ENCODE measurements at regions not wholly inside any gene's neighbourhood (a gene's known extent, or its start where the extent isn't known, plus 50 kb on each side); places are given as distances from the start of the nearest gene placed in this dataset.
"Not testable (repeated sequence)": the region's sequence is repeated elsewhere in the genome, so short reads cannot be mapped to it uniquely, and the experiment has no call there.

DNA sequence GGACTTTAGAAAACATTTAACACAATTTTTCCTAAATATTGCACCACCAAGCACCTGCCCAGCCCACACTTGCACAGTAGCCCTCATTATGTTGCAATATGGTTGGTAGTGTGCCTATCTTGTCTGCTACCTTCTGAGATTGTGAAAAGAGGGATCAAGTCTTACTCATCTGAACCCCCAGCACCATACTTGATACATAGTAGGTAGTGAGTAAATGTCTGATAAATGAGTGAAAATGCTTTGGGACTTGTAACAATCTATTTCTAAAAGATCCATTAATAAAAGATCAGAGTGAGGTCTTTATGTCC lies 118.4 kb upstream of the MED14 start:
- H3K36me3 Mint-ChIP-seq = no peaks in the 10 kb centered on the region
- no peaks in the 10 kb centered on the region for H3K27me3 Mint-ChIP-seq
- TF ChIP-seq, protein P1, sequence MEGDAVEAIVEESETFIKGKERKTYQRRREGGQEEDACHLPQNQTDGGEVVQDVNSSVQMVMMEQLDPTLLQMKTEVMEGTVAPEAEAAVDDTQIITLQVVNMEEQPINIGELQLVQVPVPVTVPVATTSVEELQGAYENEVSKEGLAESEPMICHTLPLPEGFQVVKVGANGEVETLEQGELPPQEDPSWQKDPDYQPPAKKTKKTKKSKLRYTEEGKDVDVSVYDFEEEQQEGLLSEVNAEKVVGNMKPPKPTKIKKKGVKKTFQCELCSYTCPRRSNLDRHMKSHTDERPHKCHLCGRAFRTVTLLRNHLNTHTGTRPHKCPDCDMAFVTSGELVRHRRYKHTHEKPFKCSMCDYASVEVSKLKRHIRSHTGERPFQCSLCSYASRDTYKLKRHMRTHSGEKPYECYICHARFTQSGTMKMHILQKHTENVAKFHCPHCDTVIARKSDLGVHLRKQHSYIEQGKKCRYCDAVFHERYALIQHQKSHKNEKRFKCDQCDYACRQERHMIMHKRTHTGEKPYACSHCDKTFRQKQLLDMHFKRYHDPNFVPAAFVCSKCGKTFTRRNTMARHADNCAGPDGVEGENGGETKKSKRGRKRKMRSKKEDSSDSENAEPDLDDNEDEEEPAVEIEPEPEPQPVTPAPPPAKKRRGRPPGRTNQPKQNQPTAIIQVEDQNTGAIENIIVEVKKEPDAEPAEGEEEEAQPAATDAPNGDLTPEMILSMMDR (conservative IDR thresholded peaks at IDR 0.05) = no peak
- DNase-seq (ENCODE audit: extremely low spot score, unreplicated experiment) = no peak
- no peaks in the 10 kb centered on the region for H3K4me1 Mint-ChIP-seq (ENCODE audit: unreplicated experiment)
- H3K9me3 Mint-ChIP-seq = no peaks in the 10 kb centered on the region
- H3K4me3 Mint-ChIP-seq = no peak overlapping the region
- no peak overlapping the region for H3K27ac Mint-ChIP-seq

DNA sequence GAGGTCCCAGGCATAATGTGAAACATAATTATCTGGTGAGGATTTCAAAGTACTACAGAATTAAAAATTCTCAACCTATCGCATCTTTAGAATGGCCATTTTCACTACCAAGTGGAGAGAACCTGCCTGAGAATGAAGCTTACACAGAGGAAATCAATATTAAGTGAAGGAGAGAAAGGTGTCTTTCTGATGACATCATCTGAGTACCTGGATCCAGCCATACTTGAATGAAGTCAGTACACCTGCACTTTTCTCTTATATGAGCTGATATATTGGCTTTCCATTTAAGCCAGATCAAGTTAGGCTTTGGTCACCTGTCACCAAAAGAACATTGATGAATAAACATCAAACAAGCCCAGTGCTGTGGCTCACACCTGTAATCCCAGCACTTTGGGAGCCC lies 118.9 kb upstream of the MED14 start:
- no peak for DNase-seq (ENCODE audit: extremely low spot score, unreplicated experiment)
- Mint-ChIP-seq H3K27me3 (no peaks in the 10 kb centered on the region), H3K9me3 (no peaks in the 10 kb centered on the region), H3K4me1 (ENCODE audit: unreplicated experiment) (no peaks in the 10 kb centered on the region), H3K4me3 (no peak overlapping the region), H3K36me3 (no peaks in the 10 kb centered on the region), H3K27ac (no peak overlapping the region)
- TF ChIP-seq, protein P1 (conservative IDR thresholded peaks at IDR 0.05) = no peak

DNA sequence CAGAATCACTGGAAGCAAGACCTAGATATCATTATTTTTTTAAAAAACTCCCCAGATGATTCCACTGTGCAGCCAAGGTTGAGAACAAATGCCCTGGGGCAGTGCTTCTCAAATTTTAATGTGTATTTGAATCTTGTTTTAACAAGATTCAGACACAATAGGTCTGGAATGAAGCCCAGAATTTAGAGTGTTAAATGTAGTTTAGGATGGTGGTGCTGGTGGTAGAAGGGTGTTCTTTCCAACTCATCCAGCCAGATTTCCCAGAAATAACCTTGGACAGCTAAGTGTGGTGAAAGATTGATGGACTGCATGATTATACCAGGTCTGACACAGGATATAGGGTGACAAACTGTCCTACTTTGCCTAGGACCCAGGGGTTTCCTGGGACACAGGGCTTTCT lies 120.1 kb upstream of the MED14 start:
- Mint-ChIP-seq H3K36me3 (no peaks in the 10 kb centered on the region), H3K4me3 (no peak overlapping the region), H3K27me3 (no peaks in the 10 kb centered on the region), H3K4me1 (ENCODE audit: unreplicated experiment) (no peaks in the 10 kb centered on the region), H3K27ac (no peak overlapping the region), H3K9me3 (peaks cover 1% of the 10 kb centered on the region)
- DNase-seq (ENCODE audit: extremely low spot score, unreplicated experiment) = no peak
- TF ChIP-seq, protein P1 (conservative IDR thresholded peaks at IDR 0.05) = no peak

DNA sequence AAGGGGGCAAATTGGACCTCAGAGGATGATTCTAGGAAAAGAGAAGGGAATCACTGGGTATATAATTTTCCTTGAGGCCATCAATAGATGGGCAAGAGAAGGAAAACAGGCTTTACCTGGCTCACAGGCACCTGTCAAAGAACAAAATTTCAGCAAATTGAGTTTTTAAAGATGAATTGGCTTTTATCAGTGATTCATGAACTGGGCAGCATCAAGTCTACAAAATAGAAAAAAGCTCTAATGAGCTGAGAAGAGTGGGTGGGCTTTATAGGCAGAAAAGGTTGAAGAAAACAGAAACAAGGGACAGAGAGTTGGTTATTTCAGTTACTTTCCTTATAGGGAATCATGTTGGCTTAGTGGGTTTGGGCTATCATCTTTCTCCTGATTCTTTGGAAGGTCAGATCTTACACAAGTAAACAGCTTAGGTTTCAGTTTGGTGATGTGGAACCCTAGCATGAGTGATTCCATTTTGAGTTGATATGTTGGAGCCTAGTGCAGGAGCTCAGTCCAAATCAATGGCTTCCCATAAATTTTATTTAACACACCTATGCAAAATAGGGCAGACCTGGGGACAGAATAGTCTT lies 120.7 kb upstream of the MED14 start:
- no peaks in the 10 kb centered on the region for H3K4me1 Mint-ChIP-seq (ENCODE audit: unreplicated experiment)
- H3K36me3 Mint-ChIP-seq = no peaks in the 10 kb centered on the region
- peaks cover 5% of the 10 kb centered on the region for H3K9me3 Mint-ChIP-seq
- no peak overlapping the region for H3K4me3 Mint-ChIP-seq
- no peaks in the 10 kb centered on the region for H3K27me3 Mint-ChIP-seq
- H3K27ac Mint-ChIP-seq = no peak overlapping the region
- TF ChIP-seq, protein P1 (conservative IDR thresholded peaks at IDR 0.05) = no peak
- no peak for DNase-seq (ENCODE audit: extremely low spot score, unreplicated experiment)

DNA sequence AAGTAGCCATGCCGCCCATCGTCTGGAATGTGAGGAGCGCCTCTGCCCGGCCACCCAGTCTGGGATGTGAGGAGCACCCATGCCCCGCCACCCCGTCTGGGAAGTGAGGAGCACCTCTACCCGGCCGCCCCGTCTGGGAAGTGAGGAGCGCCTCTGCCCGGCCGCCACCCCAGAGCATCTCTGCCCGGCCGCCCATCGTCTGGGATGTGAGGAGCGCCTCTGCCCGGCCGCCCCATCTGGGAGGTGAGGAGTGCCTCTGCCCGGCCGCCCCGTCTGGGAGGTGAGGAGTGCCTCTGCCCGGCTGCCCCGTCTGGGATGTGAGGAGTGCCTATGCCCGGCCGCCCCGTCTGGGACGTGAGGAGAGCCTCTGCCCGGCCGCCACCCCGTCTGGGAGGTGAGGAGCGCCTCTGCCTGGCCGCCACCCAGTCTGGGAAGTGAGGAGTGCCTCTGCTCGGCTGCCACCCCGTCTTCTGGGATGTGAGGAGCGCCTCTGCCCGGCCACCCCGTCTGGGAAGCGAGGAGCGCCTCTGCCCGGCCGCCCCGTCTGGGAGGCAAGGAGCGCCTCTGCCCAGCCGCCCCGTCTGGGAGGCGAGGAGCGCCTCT lies 126.7 kb upstream of the MED14 start:
- H3K27ac Mint-ChIP-seq, H3K36me3 Mint-ChIP-seq, H3K9me3 Mint-ChIP-seq: not testable (repeated sequence)

DNA sequence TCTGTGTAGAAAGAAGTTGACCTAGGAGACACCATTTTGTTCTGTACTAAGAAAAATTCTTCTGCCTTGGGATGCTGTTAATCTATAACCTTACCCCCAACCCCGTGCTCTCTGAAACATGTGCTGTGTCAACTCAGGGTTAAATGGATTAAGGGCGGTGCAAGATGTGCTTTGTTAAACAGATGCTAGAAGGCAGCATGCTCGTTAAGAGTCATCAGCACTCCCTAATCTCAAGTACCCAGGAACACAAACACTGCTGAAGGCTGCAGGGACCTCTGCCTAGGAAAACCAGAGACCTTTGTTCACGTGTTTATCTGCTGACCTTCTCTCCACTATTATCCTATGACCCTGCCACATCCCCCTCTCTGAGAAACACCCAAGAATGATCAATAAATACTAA lies 127.9 kb upstream of the MED14 start:
- H3K9me3 Mint-ChIP-seq; H3K4me3 Mint-ChIP-seq; H3K27me3 Mint-ChIP-seq; H3K27ac Mint-ChIP-seq; DNase-seq (ENCODE audit: extremely low spot score, unreplicated experiment); H3K36me3 Mint-ChIP-seq; H3K4me1 Mint-ChIP-seq (ENCODE audit: unreplicated experiment): not testable (repeated sequence)

More for the DNA sequence above, 126.7 kb upstream of the MED14 start:
- not testable (repeated sequence) for DNase-seq (ENCODE audit: extremely low spot score, unreplicated experiment); H3K4me3 Mint-ChIP-seq; H3K27me3 Mint-ChIP-seq; H3K4me1 Mint-ChIP-seq (ENCODE audit: unreplicated experiment)

DNA sequence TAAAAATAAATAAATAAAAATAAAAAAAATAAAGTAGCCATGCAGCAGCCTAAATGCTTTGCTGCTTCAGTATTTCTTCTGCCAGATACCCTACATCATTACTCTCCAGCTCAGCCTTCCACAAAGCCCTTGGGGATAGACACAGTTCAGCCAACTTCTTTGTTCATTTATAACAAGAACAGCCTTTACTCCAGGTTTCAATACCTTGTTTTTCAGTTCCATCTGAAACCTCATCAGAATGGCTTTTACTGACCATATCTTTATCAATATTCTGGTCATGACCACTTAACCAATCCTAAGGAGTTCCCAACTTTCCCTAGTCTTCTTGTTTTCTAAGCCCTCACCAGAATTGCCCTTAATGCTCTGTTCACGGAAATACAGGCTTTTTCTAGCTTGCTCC lies 128.3 kb upstream of the MED14 start:
- no peaks in the 10 kb centered on the region for H3K27me3 Mint-ChIP-seq
- TF ChIP-seq, protein P1 (conservative IDR thresholded peaks at IDR 0.05) = no peak
- H3K27ac Mint-ChIP-seq = no peak overlapping the region
- no peaks in the 10 kb centered on the region for H3K4me1 Mint-ChIP-seq (ENCODE audit: unreplicated experiment)
- H3K4me3 Mint-ChIP-seq = no peak overlapping the region
- H3K36me3 Mint-ChIP-seq = no peaks in the 10 kb centered on the region
- no peak for DNase-seq (ENCODE audit: extremely low spot score, unreplicated experiment)
- peaks cover 5% of the 10 kb centered on the region for H3K9me3 Mint-ChIP-seq

All from type B pancreatic cell (in vitro differentiated cells).